ENCODE measurements at regions not wholly inside any gene's neighbourhood (a gene's known extent, or its start where the extent isn't known, plus 50 kb on each side); places are given as distances from the start of the nearest gene placed in this dataset.

- H3K27me3 ChIP-seq (ENCODE audit: control insufficient read depth in 1 of 2, insufficient read depth in 2 of 2, low read length in 2 of 2): no peaks in the 10 kb centered on the region
- TF ChIP-seq RBM22 (optimal IDR thresholded peaks at IDR 0.05; ENCODE audit: low read length) (no peak), ZNF20 (CRISPR knock-in tag; IDR thresholded peaks at IDR 0.05) (no peak), IRF2 (CRISPR knock-in tag; IDR thresholded peaks at IDR 0.05) (no peak), ONECUT2 (CRISPR knock-in tag; IDR thresholded peaks at IDR 0.05) (no peak), TFAP4 (IDR thresholded peaks at IDR 0.05; ENCODE audit: borderline replicate concordance, low read depth) (no peak), ZNF576 (CRISPR knock-in tag; IDR thresholded peaks at IDR 0.05) (no peak), ZNF512B (CRISPR knock-in tag; IDR thresholded peaks at IDR 0.05; ENCODE audit: borderline replicate concordance) (no peak), HNF4G (IDR thresholded peaks at IDR 0.05; ENCODE audit: borderline replicate concordance, low read depth, low read length) (no peak), HNF4G (CRISPR knock-in tag; IDR thresholded peaks at IDR 0.05; ENCODE audit: borderline replicate concordance, low read depth) (no peak), ATRX (CRISPR knock-in tag; IDR thresholded peaks at IDR 0.05; ENCODE audit: borderline replicate concordance) (no peak), TOE1 (CRISPR knock-in tag; IDR thresholded peaks at IDR 0.05) (no peak), IKZF1 (IDR thresholded peaks at IDR 0.05) (no peak), YY1 (IDR thresholded peaks at IDR 0.05; ENCODE audit: insufficient read depth, insufficient replicate concordance, low read depth, low read length) (no peak), THAP11 (CRISPR knock-in tag; IDR thresholded peaks at IDR 0.05) (no peak), GLI4 (CRISPR knock-in tag; IDR thresholded peaks at IDR 0.05; ENCODE audit: borderline replicate concordance) (no peak), ZNF577 (CRISPR knock-in tag; IDR thresholded peaks at IDR 0.05; ENCODE audit: borderline replicate concordance, low read depth) (no peak), MNT (IDR thresholded peaks at IDR 0.05) (no peak)
- ATAC-seq: no peak
- in situ Hi-C loops (cut with HindIII; ENCODE audit: extremely low pct_ligation_motif_present, low pct_unique_long_range_greater_than_20kb): no loop called here
- H4K20me1 ChIP-seq (ENCODE audit: insufficient read depth, low read length): no peaks in the 10 kb centered on the region
- H3K36me3 ChIP-seq (replicated peaks in 1 of 2; ENCODE audit: control insufficient read depth in 1 of 2, insufficient read depth in 2 of 2, low read length in 2 of 2): no peaks in the 10 kb centered on the region
- no peak overlapping the region for H2AFZ ChIP-seq (ENCODE audit: low read length)
- no peak overlapping the region for H3K4me2 ChIP-seq (ENCODE audit: low read depth, low read length)
- BruUV-seq (replicated peaks): no TSS peak
- 39% methylated on average over 1 of the region's 1 CpG for WGBS (ENCODE audit: low lambda C conversion rate)
- H3K79me2 ChIP-seq (ENCODE audit: insufficient read depth, low read length): no peaks in the 10 kb centered on the region
- FAIRE-seq: no peak
- ChIA-PET CTCF (ENCODE audit: low intra/inter-chr PET ratio, low total read pairs) (no interaction called here), POLR2A (no interaction called here)
- no peaks in the 10 kb centered on the region for H3K9me3 ChIP-seq (ENCODE audit: low read length)
- H3K27ac ChIP-seq (ENCODE audit: extremely low read length, insufficient read depth, low read length): no peak overlapping the region
- no peak overlapping the region for H3K4me3 ChIP-seq (replicated peaks in 1 of 3; ENCODE audit: insufficient read depth in 1 of 3, low read depth in 2 of 3, low read length in 3 of 3)
- no peak overlapping the region for H3K9ac ChIP-seq (ENCODE audit: insufficient read depth, low read depth, low read length)
- H3K4me1 ChIP-seq (ENCODE audit: insufficient read depth, low read length): no peaks in the 10 kb centered on the region
- intact Hi-C loops (cut with micrococcal nuclease; ENCODE audit: unreplicated experiment): no loop called here
- DNase-seq (ENCODE audit: low spot score): no peak
Measured at GRCh38 chr6:51016489-51016888, 197.8 kb downstream of the TFAP2B start.
